Fibroblast of lung (primary cell): ENCODE measurements at regions not wholly inside any gene's neighbourhood (a gene's known extent, or its start where the extent isn't known, plus 50 kb on each side); places are given as distances from the start of the nearest gene placed in this dataset.

Source experiments
- EZH2 ChIP-seq: IDR thresholded peaks from 2 replicates; pipeline ENCODE4 v1.5.1; 2012; ENCODE audit warnings: low read length, control low read depth, mild to moderate bottlenecking; ENCODE audit errors: missing control alignments
- TF ChIP-seq, protein P1 (sequence below), 2 donors: IDR thresholded peaks in 1 of 2; conservative IDR thresholded peaks in 1 of 2; 1 replicate in 1 of 2; 2 replicates in 1 of 2; pipeline ENCODE4 v1.5.1; 2011 to 2012; ENCODE audit warnings: low read length in 2 of 2, control low read depth in 1 of 2, inconsistent platforms in 1 of 2, low read depth in 1 of 2, mild to moderate bottlenecking in 1 of 2

- TF ChIP-seq, protein P1, sequence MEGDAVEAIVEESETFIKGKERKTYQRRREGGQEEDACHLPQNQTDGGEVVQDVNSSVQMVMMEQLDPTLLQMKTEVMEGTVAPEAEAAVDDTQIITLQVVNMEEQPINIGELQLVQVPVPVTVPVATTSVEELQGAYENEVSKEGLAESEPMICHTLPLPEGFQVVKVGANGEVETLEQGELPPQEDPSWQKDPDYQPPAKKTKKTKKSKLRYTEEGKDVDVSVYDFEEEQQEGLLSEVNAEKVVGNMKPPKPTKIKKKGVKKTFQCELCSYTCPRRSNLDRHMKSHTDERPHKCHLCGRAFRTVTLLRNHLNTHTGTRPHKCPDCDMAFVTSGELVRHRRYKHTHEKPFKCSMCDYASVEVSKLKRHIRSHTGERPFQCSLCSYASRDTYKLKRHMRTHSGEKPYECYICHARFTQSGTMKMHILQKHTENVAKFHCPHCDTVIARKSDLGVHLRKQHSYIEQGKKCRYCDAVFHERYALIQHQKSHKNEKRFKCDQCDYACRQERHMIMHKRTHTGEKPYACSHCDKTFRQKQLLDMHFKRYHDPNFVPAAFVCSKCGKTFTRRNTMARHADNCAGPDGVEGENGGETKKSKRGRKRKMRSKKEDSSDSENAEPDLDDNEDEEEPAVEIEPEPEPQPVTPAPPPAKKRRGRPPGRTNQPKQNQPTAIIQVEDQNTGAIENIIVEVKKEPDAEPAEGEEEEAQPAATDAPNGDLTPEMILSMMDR (conservative IDR thresholded peaks at IDR 0.05 in 1 of 2, IDR thresholded peaks at IDR 0.05 in 1 of 2; ENCODE audit: low read depth in 1 of 2, low read length in 2 of 2): no peak
- no peak for TF ChIP-seq EZH2
Observed at GRCh38 chr7:41492603-41493002, 210.3 kb downstream of the INHBA start.
